ENCODE measurements at regions not wholly inside any gene's neighbourhood (a gene's known extent, or its start where the extent isn't known, plus 50 kb on each side); places are given as distances from the start of the nearest gene placed in this dataset.

DNA sequence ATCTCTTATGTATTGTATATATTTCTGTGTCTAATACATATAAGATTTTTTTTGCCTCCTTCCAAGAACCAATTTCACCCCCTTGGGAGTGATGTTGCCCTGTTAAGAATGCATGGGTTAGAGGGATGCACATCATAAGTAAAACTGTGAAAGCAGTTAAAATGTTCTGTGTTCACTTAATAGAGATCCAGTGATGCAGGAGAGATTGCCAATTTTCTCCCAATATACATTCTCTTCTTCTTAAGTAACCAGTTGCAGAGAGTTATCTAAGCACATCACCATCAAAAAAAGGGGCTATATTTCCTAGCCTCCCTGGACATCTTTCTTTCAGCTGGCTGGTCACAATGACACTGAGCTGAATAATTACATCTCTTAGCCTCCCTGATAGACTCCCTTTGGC is 307.0 kb downstream of the OSTF1 start:
- Histone ChIP-seq H3K27me3 (ENCODE audit: control insufficient read depth, insufficient read depth, low read length) (no peaks in the 10 kb centered on the region), H3K4me1 (ENCODE audit: control insufficient read depth, insufficient read depth, low read length) (no peaks in the 10 kb centered on the region), H3K27ac (ENCODE audit: low read length) (no peak overlapping the region), H3K36me3 (ENCODE audit: control insufficient read depth, insufficient read depth, low read length) (no peaks in the 10 kb centered on the region), H3K4me3 (ENCODE audit: low read depth in 2 of 2, low read length in 2 of 2) (no peak overlapping the region), H3K9me3 (ENCODE audit: control insufficient read depth, insufficient read depth, low read depth, low read length) (no peaks in the 10 kb centered on the region)
- intact Hi-C loops (cut with micrococcal nuclease; ENCODE audit: unreplicated experiment), result no loop called here
- TF ChIP-seq TCF7L2 (IDR thresholded peaks at IDR 0.05; ENCODE audit: low read depth, low read length) (no peak), SIN3A (IDR thresholded peaks at IDR 0.05; ENCODE audit: borderline replicate concordance, insufficient read depth, low read depth, low read length) (no peak), POLR2AphosphoS5 (IDR thresholded peaks at IDR 0.05; ENCODE audit: low read depth, low read length) (no peak)
- TF ChIP-seq, protein P1, sequence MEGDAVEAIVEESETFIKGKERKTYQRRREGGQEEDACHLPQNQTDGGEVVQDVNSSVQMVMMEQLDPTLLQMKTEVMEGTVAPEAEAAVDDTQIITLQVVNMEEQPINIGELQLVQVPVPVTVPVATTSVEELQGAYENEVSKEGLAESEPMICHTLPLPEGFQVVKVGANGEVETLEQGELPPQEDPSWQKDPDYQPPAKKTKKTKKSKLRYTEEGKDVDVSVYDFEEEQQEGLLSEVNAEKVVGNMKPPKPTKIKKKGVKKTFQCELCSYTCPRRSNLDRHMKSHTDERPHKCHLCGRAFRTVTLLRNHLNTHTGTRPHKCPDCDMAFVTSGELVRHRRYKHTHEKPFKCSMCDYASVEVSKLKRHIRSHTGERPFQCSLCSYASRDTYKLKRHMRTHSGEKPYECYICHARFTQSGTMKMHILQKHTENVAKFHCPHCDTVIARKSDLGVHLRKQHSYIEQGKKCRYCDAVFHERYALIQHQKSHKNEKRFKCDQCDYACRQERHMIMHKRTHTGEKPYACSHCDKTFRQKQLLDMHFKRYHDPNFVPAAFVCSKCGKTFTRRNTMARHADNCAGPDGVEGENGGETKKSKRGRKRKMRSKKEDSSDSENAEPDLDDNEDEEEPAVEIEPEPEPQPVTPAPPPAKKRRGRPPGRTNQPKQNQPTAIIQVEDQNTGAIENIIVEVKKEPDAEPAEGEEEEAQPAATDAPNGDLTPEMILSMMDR (IDR thresholded peaks at IDR 0.05), result no peak
- TF ChIP-seq, protein P2, sequence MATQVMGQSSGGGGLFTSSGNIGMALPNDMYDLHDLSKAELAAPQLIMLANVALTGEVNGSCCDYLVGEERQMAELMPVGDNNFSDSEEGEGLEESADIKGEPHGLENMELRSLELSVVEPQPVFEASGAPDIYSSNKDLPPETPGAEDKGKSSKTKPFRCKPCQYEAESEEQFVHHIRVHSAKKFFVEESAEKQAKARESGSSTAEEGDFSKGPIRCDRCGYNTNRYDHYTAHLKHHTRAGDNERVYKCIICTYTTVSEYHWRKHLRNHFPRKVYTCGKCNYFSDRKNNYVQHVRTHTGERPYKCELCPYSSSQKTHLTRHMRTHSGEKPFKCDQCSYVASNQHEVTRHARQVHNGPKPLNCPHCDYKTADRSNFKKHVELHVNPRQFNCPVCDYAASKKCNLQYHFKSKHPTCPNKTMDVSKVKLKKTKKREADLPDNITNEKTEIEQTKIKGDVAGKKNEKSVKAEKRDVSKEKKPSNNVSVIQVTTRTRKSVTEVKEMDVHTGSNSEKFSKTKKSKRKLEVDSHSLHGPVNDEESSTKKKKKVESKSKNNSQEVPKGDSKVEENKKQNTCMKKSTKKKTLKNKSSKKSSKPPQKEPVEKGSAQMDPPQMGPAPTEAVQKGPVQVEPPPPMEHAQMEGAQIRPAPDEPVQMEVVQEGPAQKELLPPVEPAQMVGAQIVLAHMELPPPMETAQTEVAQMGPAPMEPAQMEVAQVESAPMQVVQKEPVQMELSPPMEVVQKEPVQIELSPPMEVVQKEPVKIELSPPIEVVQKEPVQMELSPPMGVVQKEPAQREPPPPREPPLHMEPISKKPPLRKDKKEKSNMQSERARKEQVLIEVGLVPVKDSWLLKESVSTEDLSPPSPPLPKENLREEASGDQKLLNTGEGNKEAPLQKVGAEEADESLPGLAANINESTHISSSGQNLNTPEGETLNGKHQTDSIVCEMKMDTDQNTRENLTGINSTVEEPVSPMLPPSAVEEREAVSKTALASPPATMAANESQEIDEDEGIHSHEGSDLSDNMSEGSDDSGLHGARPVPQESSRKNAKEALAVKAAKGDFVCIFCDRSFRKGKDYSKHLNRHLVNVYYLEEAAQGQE (IDR thresholded peaks at IDR 0.05; ENCODE audit: insufficient read depth in 1 of 2, low read depth in 2 of 2, low read length in 1 of 2), result no peak
- ATAC-seq, result no peak
- POLR2A ChIA-PET, result no interaction called here
- CTCF ChIA-PET, result no interaction called here
- DNase-seq (ENCODE audit: low read depth, low spot score), result no peak
- in situ Hi-C loops (cut with HindIII; ENCODE audit: low pct_unique_long_range_greater_than_20kb, low sequenced_read_pairs), result no loop called here
- BruUV-seq (replicated peaks), result no TSS peak

DNA sequence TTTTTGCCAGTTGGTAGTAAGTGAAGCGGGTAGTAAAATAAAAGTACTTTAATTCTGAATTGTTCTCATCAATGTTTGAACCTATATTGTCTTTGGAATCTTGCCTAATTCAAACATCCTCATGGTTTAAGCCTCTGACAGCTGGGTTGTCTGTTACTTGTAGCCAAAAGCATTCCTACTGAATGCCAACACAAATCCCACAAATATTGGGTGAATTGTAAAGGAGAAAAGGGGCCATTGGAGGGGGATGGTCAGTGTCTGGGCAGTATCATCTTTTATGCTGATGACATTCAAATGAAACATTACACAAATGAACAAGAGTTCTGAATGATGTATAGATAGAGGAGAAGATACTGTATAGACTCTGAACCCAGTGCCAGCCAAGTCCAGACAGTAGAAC is 309.5 kb downstream of the OSTF1 start:
- ChIA-PET CTCF (no interaction called here), POLR2A (no interaction called here)
- Histone ChIP-seq H3K27me3 (ENCODE audit: control insufficient read depth, insufficient read depth, low read length) (no peaks in the 10 kb centered on the region), H3K36me3 (ENCODE audit: control insufficient read depth, insufficient read depth, low read length) (no peaks in the 10 kb centered on the region), H3K27ac (ENCODE audit: low read length) (no peak overlapping the region), H3K4me1 (ENCODE audit: control insufficient read depth, insufficient read depth, low read length) (no peaks in the 10 kb centered on the region), H3K4me3 (ENCODE audit: low read depth in 2 of 2, low read length in 2 of 2) (no peak overlapping the region), H3K9me3 (ENCODE audit: control insufficient read depth, insufficient read depth, low read depth, low read length) (no peaks in the 10 kb centered on the region)
- TF ChIP-seq, protein P1 (IDR thresholded peaks at IDR 0.05), result no peak
- no peak for DNase-seq (ENCODE audit: low read depth, low spot score)
- no peak for ATAC-seq
- in situ Hi-C loops (cut with HindIII; ENCODE audit: low pct_unique_long_range_greater_than_20kb, low sequenced_read_pairs) (no loop called here), intact Hi-C loops (cut with micrococcal nuclease; ENCODE audit: unreplicated experiment) (no loop called here)
- BruUV-seq (replicated peaks), result no TSS peak

DNA sequence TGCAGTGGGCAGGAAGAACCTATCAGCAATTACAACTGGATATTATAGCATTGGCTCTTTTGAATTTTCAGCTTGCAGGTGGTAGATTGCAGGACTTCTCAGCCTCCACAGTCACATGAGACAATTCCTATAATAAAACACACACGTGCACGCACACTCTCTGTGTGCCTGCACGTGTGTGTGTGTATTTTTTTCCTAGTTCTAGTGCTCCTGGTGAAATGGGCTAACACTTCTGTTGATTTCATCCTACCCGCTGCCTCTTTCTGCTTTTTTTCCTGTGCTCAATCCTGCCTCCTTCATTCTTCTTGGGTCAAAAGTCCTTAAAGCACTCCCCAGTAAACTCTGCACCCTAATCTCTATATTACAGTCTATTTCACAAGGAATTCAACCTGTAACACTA is 320.1 kb downstream of the OSTF1 start:
- ATAC-seq (no peak), DNase-seq (ENCODE audit: low read depth, low spot score) (no peak)
- Histone ChIP-seq H3K4me3 (ENCODE audit: low read depth in 2 of 2, low read length in 2 of 2) (no peak overlapping the region), H3K36me3 (ENCODE audit: control insufficient read depth, insufficient read depth, low read length) (no peaks in the 10 kb centered on the region), H3K27ac (ENCODE audit: low read length) (no peak overlapping the region), H3K27me3 (ENCODE audit: control insufficient read depth, insufficient read depth, low read length) (no peaks in the 10 kb centered on the region), H3K9me3 (ENCODE audit: control insufficient read depth, insufficient read depth, low read depth, low read length) (no peaks in the 10 kb centered on the region), H3K4me1 (ENCODE audit: control insufficient read depth, insufficient read depth, low read length) (no peaks in the 10 kb centered on the region)
- POLR2A ChIA-PET, result no interaction called here
- in situ Hi-C loops (cut with HindIII; ENCODE audit: low pct_unique_long_range_greater_than_20kb, low sequenced_read_pairs) (no loop called here), intact Hi-C loops (cut with micrococcal nuclease; ENCODE audit: unreplicated experiment) (no loop called here)
- CTCF ChIA-PET, result no interaction called here
- TF ChIP-seq POLR2AphosphoS5 (IDR thresholded peaks at IDR 0.05; ENCODE audit: low read depth, low read length) (no peak), TCF7L2 (IDR thresholded peaks at IDR 0.05; ENCODE audit: low read depth, low read length) (no peak), SIN3A (IDR thresholded peaks at IDR 0.05; ENCODE audit: borderline replicate concordance, insufficient read depth, low read depth, low read length) (no peak)
- TF ChIP-seq, protein P2 (IDR thresholded peaks at IDR 0.05; ENCODE audit: insufficient read depth in 1 of 2, low read depth in 2 of 2, low read length in 1 of 2), result no peak
- TF ChIP-seq, protein P1 (IDR thresholded peaks at IDR 0.05), result no peak
- no TSS peak for BruUV-seq (replicated peaks)
